OCI-LY1 (cell line): ENCODE measurements at regions not wholly inside any gene's neighbourhood (a gene's known extent, or its start where the extent isn't known, plus 50 kb on each side); places are given as distances from the start of the nearest gene placed in this dataset.

Experiments used
- EZH2 ChIP-seq: fragments of 200-600 bp; sonication (generic), shearing (Covaris generic); IDR thresholded peaks from 2 replicates; pipeline ENCODE4 v1.8.0; 2017; ENCODE audit warnings: borderline replicate concordance, mixed run types, mild to moderate bottlenecking, antibody characterized with exemption, low read length, moderate library complexity, mixed read lengths
- TF ChIP-seq, protein P1 (sequence below): fragments of 200-600 bp; sonication (generic), shearing (Covaris generic); IDR thresholded peaks from 2 replicates; pipeline ENCODE4 v1.5.1; 2017; ENCODE audit warnings: mild to moderate bottlenecking, antibody characterized with exemption, low read length, moderate library complexity, mixed read lengths

DNA sequence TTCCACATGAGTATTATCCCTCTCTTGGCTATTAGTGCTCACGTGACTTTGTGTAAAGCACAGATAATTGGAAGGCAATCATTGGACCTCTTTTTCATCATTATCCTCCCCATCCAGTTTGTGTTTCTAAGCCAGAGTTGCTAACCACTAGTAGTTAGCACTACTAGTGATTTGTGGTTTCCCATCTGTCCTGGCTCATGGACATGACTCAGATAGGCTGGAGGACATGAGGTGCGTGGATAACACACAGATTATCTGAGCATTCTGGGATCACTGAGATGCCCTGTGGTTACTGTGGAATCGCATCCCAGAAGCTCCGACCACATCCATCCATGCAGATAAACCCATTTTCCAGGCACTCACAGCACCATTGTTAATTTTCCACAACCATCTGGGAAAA, 123.8 kb upstream of the NAA20 start:
- TF ChIP-seq, protein P1, sequence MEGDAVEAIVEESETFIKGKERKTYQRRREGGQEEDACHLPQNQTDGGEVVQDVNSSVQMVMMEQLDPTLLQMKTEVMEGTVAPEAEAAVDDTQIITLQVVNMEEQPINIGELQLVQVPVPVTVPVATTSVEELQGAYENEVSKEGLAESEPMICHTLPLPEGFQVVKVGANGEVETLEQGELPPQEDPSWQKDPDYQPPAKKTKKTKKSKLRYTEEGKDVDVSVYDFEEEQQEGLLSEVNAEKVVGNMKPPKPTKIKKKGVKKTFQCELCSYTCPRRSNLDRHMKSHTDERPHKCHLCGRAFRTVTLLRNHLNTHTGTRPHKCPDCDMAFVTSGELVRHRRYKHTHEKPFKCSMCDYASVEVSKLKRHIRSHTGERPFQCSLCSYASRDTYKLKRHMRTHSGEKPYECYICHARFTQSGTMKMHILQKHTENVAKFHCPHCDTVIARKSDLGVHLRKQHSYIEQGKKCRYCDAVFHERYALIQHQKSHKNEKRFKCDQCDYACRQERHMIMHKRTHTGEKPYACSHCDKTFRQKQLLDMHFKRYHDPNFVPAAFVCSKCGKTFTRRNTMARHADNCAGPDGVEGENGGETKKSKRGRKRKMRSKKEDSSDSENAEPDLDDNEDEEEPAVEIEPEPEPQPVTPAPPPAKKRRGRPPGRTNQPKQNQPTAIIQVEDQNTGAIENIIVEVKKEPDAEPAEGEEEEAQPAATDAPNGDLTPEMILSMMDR, result no peak
- no peak for TF ChIP-seq EZH2
